Gastrocnemius medialis (tissue), 4 donors: ENCODE measurements at regions not wholly inside any gene's neighbourhood (a gene's known extent, or its start where the extent isn't known, plus 50 kb on each side); places are given as distances from the start of the nearest gene placed in this dataset.

Experiments used
- POLR2A ChIP-seq, 2 donors: fragments of 450-650 bp; IDR thresholded peaks; one replicate each; pipeline ENCODE4 v1.6.1; 2017; ENCODE audit warnings: antibody characterized with exemption in 2 of 2, mild to moderate bottlenecking in 2 of 2, moderate library complexity in 2 of 2
- TF ChIP-seq, protein P1 (sequence below), 5 experiments: fragments of 450-650 bp in 3 of 5; fragments of 200-600 bp in 2 of 5; sonication (generic) in 2 of 5; IDR thresholded peaks in 4 of 5; conservative IDR thresholded peaks in 1 of 5; 1 replicate in 4 of 5; 2 replicates in 1 of 5; pipeline ENCODE4 v1.5.1; 2016 to 2019; ENCODE audit warnings: antibody characterized with exemption in 5 of 5, mild to moderate bottlenecking in 3 of 5, moderate library complexity in 3 of 5

DNA sequence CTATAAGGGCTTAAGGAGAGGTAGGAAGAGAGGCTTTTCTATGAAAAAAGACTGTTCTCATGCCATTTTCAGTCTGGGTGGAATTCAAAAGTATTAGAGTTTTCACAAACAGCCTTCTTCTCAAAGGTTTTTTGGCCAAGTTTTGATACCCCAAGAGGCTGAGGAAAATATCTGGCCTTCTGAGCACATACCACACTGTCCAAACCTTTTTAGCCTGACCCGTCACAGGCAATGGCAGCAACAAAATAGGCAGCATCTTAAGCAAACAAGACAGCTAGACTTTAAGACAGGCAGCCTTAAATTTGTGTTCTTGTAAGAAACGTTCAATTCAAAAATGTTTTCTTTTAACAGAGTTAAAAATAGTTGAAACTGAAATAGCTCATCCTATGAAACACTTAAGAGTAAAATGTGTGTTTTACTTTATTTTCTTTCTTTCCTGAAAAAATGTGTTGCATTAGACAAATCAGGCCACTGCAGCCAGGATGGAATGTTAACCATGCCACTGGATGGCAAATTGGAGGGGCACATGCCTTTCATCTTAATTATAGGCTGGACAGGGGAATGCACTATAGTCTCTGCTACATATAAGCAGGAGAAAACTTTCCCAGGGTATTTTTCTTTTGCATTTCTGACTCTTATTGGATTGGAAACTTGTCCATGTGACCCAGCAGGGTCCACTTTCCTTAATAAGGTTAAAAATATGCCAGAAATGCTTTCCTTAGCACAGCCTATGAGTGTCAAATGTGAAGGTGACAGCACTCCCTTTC lies 315.0 kb downstream of the TGFB2 start:
- no peak for TF ChIP-seq POLR2A (IDR thresholded peaks at IDR 0.05)
- TF ChIP-seq, protein P1, sequence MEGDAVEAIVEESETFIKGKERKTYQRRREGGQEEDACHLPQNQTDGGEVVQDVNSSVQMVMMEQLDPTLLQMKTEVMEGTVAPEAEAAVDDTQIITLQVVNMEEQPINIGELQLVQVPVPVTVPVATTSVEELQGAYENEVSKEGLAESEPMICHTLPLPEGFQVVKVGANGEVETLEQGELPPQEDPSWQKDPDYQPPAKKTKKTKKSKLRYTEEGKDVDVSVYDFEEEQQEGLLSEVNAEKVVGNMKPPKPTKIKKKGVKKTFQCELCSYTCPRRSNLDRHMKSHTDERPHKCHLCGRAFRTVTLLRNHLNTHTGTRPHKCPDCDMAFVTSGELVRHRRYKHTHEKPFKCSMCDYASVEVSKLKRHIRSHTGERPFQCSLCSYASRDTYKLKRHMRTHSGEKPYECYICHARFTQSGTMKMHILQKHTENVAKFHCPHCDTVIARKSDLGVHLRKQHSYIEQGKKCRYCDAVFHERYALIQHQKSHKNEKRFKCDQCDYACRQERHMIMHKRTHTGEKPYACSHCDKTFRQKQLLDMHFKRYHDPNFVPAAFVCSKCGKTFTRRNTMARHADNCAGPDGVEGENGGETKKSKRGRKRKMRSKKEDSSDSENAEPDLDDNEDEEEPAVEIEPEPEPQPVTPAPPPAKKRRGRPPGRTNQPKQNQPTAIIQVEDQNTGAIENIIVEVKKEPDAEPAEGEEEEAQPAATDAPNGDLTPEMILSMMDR (IDR thresholded peaks at IDR 0.05 in 4 of 5, conservative IDR thresholded peaks at IDR 0.05 in 1 of 5) = no peak
